Dermis microvascular lymphatic vessel endothelial cell (primary cell): ENCODE measurements at regions not wholly inside any gene's neighbourhood (a gene's known extent, or its start where the extent isn't known, plus 50 kb on each side); places are given as distances from the start of the nearest gene placed in this dataset.
"Not testable (repeated sequence)": the region's sequence is repeated elsewhere in the genome, so short reads cannot be mapped to it uniquely, and the experiment has no call there.

ENCODE experiments used
- DNase-seq, 2 donors: peaks; one replicate each; pipeline versions ENCODE4 v3.0.0 to v3.0.0-alpha.2; 2010; ENCODE audit warnings: low read depth in 2 of 2

DNA sequence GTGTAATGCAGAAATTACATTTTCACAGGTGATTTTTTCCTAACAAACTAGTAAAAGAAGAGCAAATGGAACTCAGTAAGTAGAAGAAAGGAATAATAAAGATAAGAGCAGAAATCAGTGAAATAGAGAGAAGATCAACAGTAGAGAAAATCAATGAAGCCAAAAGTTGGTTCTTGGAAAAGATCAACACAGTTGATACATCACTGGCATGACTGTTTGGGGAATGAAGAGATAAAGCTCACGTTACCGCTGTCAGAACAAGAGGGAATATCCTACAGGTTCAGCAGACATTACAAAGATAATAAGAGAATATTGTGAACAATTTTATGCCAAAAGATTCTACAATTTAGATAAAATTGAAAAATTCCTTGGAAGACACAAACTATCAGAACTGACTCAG lies 146.4 kb downstream of the ACTR3B start:
- DNase-seq, result no peak

DNA sequence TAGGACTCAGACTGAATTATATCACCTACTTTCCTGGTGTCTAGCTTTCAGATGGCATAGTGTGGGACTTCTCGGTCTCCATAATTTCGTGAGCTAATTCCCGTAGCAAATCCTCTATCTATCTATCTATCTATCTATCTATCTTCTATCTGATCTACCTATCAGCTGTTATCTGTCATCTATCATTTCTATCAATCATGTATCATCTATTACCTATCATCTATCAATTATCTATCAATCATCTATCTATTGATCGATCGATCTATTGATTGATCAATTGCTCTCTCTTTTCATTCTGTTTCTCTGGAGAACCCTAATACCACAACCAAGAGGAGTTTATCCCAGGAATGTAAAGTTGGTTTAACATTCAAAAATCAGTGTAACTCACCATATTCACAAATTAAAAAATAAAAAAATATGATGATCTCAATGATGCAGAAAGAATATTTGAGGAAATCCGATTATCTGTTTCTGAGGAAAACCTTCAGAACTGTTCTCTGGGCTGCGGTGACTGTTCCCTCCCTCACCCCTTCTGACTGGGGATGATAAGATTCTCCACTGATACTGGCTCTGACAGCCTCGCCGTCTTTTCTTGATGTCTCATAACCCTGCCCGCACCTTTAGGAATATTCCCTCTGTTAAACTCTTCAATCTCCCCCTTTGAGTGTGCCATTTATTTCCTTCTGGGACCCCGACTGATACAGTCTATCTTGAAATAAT lies 147.7 kb downstream of the ACTR3B start:
- DNase-seq, result no peak

DNA sequence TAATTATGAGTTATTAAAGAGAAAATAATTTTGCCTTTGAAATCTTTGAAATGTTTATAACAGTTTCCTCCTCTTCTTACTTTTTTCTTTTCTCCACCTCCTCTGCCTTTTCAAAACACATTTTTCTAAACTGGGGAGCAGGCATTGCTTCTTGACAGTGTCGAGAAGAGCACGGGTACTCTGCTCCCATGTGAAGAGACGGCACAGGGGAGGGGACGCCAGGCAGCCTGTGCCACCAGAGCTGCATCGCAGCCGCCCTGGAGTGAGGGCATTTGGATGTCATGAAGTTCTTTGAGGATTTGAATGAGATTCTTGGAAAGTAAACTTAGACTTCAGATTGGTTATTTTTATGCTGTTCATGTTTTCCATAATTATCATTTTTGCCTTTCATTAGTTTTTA lies 149.7 kb downstream of the ACTR3B start:
- no peak for DNase-seq

DNA sequence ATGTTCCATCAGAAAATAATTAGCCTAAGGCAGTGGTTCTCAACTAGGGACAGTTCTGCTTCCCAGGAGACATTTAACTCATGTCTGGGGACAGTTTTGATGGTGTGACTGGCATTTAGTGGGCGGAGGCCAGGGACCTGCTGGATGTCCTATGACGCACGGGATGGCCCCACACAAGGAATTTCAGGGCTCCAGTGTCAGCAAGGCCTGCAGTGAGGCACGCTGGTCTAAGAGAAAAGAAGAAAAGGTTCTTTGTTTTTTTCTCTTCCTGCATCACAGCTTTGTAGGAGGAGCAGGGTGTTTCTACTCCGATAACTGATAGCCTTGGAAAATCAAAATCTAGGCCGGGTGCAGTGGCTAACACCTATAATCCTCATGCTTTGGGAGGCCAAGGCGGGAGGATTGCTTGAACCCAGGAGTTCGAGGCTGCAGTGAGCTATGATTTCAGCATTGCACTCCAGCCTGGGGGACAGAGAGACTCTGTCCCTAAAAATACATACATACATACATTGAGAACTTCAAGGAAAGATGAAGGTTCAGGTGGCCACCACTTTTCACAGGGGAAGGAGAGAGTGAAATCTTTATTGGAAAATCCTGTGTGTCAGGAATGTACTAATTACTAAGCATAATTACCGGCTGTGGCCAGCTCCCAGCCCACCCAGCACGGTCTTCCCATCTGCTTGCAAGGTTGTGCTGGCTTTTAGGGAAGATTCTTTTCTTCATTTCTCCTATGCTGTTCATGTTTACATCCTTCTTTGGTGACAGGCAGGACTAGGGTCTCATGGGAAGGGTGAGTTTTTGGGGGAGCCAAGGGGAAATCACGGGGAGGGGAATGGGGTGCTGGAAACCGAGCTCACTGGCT lies 150.4 kb downstream of the ACTR3B start:
- DNase-seq, result no peak

DNA sequence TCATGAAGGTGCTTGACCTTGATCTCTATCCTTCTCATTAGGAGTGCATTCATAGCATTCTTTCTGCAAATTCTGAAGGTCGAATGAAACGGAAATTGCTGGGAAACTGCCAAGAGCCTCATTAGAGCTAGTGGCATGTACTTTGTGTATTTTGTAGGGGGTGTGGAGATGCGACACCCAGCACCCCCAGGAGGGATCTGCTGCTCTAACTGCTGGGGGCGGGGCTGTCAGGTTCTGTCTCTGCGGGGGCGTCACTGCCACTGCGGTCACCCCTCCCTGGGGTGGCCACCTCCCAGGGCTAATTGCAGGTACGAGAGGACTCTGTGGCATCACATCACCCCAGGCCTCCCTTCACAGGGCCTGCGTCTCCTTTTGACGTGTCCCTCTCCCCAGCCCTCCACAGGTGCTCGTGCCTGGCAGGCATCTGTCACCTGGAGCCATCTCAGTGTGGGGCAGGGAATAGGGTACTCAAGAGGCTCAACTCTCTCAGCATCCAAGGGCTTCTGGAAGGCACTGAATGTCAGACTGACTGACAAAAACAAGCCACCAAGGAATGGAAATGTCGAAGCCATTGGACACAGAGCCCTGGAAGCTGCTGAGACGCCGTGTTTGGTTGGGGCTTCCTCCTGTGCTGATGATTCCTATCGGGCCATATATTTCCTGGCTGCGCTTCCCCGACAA lies 151.1 kb downstream of the ACTR3B start:
- no peak for DNase-seq

DNA sequence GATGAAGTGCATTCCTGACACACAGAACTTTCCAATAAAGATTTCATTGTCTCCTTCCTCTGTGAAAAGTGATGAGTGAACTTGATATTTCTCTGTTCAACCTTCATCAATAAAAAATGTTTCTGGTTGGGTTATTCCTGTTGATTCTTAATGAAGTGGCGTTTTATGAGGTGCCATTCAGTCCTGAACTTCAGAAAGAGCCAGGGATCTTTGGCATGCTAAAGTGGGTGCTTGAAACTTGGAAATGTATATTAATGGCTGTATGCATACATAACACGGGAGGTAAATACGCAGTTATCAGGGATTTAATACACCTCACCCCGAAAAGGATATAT lies 151.6 kb downstream of the ACTR3B start:
- no peak for DNase-seq

DNA sequence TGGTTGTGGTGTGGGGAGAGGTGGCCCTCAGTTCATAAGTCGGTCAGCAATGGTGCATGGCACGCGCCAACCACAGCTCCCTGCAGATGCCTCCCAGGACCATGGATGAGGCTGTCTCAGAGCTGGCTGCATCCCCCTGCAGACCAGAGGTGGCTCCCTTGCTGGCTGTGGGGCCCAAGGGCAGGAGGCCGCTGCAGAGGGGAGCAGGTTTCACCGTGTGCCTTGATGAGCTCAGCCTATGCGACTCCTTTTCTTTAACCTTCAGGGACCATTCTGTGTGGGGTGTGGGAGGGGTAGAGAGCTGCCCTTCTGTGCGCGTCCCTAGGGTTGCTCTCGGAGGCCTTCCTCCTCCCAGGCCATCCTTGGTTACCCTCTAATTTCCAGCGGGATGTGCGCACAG lies 152.4 kb downstream of the ACTR3B start:
- no peak for DNase-seq

DNA sequence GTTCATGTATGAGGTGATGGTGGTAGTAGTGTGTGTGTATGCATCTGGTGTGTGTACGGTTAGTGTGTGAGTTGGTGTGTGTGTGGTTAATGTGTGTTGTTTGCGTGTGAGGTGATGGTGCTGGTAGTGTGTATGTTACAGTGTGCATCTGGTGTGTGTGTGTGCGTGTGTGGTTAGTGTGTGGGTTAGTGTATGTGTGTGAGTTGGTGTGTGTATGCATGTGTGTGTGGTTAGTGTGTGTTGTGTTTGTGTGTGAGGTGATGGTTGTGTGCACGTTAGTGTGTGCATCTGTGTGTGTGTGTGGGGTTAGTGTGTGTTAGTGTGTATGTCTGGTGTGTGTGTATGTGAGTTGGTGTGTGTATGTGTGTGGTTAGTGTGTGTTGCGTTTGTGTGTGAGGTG lies 153.0 kb downstream of the ACTR3B start:
- no peak for DNase-seq

DNA sequence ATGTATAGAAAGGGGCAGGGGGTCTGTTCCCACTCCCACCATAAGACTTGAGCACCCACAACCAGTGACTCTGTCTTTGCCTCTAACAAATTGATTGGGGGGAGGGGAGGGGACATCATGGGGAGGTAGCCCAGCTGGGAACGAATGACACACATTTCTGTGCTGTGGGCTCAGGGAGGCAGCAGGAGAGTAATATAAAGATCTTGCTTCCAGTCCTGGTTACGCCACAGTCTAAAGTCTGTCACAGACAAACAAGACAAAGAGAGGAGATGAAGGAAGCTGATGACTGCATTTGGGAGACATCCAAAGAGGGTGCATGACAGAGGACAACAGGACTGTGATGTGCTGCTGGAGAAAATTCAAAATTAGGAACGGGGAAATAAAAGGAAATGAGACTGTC lies 153.9 kb downstream of the ACTR3B start:
- DNase-seq, result no peak

DNA sequence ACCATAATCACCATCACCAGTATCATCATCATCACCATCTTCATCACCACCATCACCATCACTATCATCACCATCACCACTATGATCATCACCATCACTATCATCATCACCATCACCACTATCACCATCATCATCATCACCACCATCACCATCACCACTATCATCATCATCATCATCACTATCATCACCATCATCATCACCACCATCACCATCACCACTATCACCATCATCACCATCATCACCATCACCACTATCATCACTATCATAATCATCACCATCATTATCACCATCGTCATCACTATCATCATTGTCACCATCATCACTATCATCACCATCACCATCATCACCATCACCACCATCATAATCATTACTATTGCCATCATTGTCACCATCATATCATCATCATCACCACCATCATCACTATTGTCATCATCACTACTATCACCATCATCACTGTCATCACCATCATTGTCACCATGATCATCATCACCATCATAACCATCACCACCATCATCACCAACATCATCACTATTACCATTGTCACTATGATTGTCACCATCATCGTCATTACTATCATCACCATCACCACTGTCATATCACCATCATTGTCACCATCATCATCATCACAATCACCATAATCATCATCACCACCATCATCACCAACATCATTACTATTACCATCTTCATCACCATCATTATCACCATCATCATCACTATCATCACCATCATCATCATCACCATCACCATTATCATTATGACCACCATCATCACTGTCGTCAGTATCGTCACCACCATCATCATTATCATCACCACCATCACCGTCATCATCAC lies 154.7 kb downstream of the ACTR3B start:
- no peak for DNase-seq

DNA sequence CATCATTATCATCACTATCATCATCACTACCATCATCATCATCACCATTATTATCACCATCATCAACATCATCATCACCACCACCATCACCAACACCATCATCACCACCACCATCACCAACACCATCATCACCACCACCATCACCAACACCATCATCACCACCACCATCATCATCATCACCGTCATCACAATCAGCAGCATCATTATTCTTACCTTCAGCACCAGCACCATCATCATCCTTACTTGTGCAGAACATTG lies 155.2 kb downstream of the ACTR3B start:
- not testable (repeated sequence) for DNase-seq

DNA sequence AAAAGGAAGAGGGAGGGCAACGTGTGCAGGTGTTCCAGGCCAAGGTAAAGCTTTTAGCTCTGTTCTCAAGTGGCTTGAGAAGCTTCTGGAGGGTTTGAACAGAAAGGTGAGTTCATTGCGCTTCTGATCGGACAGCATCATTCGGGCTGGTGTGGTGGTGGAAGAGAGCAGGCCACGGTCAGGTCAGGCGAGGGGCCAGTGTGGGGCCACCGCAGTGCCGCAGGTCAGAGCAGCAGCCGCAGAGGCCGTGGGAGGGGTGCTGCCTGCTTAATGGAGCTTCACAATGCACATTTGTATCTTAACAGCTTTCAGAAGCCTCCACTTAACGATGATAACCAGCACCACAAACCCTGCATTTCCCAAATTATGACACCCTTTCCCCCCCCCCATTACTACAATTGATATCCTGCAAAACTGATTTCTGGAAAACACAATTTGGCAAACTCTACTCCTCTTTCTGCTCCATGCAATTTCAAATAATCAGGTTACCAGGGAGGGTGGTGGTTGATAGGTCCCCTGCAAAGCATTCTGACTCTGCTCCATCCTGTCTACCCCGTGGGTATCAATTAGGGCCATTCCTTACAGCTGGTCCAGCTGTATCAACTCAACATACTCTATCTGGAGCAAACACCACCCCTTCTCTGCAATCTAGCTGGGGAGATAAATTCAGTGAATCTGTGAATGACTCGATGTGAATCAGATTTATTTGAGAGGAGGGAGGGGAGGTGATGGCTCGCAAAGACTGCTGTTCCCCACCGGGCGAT lies 162.9 kb downstream of the ACTR3B start:
- no peak for DNase-seq

DNA sequence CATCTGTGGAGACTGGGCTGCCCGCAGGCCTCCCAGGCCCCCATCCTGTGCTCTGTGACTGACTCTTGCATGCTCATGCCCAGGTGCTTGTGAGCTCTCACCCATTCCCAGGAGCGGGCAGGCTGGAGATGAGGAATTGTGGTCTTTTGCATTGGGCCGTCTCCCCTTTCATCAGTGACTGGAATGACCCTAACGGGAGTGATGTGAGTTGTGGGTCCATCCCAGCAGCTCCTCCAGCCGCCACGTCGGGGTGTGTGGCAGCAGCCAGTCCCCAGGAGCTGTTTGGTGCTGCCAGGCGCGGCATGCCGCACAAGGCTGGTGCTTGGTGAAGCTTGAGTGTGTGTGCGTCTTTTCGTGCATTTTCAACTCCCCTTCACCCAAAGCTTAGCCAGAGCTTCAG lies 164.2 kb downstream of the ACTR3B start:
- no peak for DNase-seq

DNA sequence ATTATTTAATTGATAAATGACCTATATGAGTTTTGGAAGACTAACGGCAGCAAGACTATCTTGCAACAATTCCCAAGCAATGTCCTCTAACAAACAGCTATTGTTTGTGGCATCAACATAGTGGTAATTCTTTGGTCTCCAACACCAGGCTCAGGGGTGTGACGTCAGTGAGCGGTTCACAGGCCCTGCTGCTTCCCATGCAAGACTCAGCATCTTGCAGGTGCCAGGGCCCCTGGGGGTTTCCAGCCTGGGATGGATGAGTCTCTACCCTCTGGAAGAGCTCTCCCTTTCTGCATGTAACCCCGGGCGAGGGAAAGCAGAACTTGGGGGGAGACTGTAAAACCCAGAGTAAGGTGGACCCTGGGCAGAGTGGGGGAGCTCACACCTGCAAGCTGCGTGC lies 164.7 kb downstream of the ACTR3B start:
- no peak for DNase-seq

DNA sequence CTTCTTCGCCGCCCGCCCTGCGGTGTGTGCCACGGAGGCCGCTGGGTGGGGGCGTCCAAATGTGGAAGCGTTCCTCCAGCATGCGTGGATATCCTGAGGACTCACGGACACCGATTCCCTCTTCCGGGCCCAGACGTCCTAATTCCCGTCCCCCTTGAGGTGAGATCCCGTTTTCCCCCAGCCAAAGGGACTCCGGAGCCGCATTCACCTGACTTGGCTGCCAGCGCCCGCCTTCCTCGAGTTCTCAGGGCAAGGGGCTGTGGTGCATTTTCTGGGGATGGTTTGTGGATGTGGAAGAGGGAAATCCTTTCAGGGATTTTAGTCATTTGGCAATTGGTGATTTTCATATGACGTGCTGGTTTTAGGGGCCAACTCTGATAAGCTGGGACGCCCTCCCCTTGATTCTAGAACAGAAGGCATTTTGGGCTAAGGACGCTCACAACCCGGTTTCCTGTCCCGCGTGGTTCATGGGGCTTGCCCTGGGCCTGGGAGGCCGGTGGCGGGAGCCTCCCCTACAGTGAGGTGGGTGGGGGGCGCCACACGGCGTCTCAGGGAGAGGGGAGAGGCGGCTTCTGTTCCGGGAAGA lies 165.4 kb downstream of the ACTR3B start:
- no peak for DNase-seq

DNA sequence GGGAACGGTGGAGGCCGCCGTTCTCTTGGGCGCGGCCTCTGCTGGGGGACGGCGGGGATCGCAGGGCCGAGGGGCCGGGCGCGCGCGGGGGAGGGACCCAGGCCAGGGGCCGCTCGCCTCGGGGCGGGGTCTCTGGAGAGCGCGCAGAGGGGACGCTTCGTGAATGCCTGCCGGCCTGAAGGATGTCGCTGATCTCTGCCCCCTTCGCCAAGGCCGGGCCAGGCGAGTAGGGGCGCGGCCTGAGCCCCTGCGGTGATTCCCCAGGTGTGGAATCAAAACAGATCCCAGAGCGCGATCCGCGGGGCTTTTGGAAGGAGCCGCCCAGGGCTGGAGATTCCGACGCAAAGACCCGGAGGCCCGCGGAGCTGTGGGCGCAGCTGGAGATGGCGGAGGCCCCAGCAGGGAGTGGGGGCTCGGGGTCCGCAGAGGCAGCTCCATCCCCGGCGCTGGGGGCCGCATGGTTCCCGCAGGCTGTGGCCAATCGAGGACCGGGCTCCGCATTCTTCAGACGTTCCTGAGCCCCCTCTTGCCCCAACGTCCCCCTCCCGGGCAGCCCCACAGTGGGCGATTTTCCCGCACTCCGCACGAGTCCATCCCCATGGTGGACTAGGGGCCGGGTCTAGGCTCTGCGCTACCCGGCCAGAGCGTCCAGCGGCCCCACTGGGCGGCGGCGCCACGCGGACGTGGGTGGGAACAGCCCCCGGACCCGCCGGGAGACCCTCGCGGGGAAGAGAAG lies 166.0 kb downstream of the ACTR3B start:
- no peak for DNase-seq

DNA sequence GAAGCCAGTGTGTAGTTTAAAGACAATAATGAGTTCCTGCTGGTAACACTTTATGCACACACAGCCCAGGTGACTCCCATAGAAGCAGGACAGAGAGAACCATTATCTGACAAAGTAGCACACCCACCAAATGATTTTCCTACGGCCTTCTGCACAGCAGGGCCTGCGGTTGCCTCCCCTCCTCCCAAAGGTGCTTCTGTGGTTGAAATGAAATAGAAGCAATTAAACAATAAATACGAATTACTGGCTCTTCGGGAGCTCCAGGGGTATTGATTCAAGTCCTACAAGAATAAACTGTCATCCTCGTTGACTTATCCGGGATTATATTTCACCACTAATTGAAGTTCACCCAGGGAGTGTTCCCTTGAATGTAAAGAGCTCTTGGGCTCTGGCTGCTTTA lies 172.1 kb downstream of the ACTR3B start:
- no peak for DNase-seq

DNA sequence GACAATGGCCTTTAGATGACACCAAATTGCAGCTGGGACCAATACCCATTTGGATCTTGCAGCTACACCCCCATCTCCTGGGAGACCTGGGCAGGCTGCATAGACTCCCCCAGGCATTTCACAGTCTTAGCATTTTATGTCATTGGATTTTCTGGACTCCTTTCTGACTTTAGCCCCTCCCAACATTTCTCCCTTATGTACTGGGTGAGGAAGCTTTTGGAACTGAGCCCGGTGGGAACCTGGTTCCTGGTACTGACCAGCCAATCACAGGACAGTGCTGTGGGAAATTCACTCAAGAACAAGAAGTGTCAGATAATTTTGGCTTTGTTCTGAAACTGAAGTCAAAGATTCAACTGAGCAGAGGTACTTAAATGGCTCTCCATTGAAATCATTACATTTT lies 177.7 kb downstream of the ACTR3B start:
- no peak for DNase-seq

DNA sequence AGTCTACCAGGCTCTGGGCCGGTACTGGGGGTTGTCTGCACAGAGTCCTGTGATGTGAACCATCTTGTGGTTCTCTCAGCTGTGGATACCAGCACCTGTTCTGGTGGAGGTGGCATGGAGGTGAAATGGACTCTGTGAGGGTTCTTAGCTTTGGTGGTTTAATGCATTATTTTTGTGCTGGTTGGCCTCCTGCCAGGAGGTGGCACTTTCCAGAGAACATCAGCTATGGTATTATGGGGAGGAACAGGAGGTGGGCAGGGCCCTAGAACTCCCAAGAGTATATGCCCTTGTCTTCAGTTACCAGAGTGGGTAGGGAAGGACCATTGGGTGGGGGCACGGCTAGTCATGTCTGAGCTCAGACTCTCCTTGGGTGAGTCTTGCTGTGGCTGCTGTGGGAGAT lies 187.1 kb downstream of the ACTR3B start:
- not testable (repeated sequence) for DNase-seq

DNA sequence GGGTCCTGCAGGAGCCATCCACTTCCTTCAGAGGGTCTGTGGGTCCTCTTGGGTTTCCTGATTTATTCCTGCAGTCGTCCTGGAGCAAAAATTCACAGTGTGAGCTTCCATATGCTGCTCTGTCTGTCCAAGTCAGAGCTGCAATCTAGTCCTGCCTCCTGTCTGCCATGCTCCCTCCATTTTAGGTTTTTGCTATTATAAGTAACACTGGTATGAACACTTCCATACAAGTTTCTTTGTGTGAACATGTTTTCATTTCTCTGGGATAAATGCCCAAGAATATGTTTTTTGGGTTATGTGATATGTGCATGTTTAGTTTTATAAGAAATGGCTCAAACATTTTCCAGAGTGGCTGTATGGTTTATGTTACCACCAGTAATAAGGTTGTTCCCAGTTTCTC lies 188.1 kb downstream of the ACTR3B start:
- no peak for DNase-seq
